Endothelial cell (in vitro differentiated cells): ENCODE measurements at regions not wholly inside any gene's neighbourhood (a gene's known extent, or its start where the extent isn't known, plus 50 kb on each side); places are given as distances from the start of the nearest gene placed in this dataset.

Source experiments
- DNase-seq: peaks from one replicate; pipeline ENCODE4 v3.0.0; 2021; ENCODE audit warnings: low spot score
- H3K27ac Mint-ChIP-seq: one replicate; pipeline ENCODE4 v1.8.0; 2021; ENCODE audit warnings: mixed read lengths, inconsistent platforms; ENCODE audit not compliant: unreplicated experiment
- H3K27me3 Mint-ChIP-seq: one replicate; pipeline ENCODE4 v1.8.0; 2021; ENCODE audit warnings: mild to moderate bottlenecking, moderate library complexity, mixed read lengths, inconsistent platforms; ENCODE audit not compliant: unreplicated experiment
- H3K36me3 Mint-ChIP-seq: one replicate; pipeline ENCODE4 v1.8.0; 2021; ENCODE audit warnings: mild to moderate bottlenecking, low read depth, mixed read lengths, inconsistent platforms; ENCODE audit not compliant: unreplicated experiment
- H3K4me1 Mint-ChIP-seq: one replicate; pipeline ENCODE4 v1.8.0; 2021; ENCODE audit warnings: mild to moderate bottlenecking, mixed read lengths, inconsistent platforms; ENCODE audit not compliant: unreplicated experiment
- H3K4me3 Mint-ChIP-seq: one replicate; pipeline ENCODE4 v1.8.0; 2021; ENCODE audit warnings: mild to moderate bottlenecking, mixed read lengths, inconsistent platforms; ENCODE audit not compliant: unreplicated experiment
- H3K9me3 Mint-ChIP-seq: one replicate; pipeline ENCODE4 v1.8.0; 2021; ENCODE audit warnings: mixed read lengths, inconsistent platforms; ENCODE audit not compliant: unreplicated experiment
- CTCF ChIP-seq: fragments of 200-600 bp; sonication (generic); IDR thresholded peaks from one replicate; pipeline ENCODE4 v1.5.0; 2021; ENCODE audit warnings: antibody characterized with exemption; ENCODE audit not compliant: unreplicated experiment

- Mint-ChIP-seq H3K4me3 (no peak overlapping the region), H3K27me3 (no peaks in the 10 kb centered on the region), H3K36me3 (no peaks in the 10 kb centered on the region), H3K27ac (no peak overlapping the region), H3K9me3 (no peaks in the 10 kb centered on the region), H3K4me1 (no peaks in the 10 kb centered on the region)
- DNase-seq, result peak; percentile 46
- peak; percentile 56 for TF ChIP-seq CTCF
Measured at GRCh38 chr14:65164068-65164824, 61.9 kb upstream of the MAX start.

GRCh38 chr14:65164825-65165135 lies 62.5 kb upstream of the MAX start:
- Mint-ChIP-seq H3K36me3 (no peaks in the 10 kb centered on the region), H3K9me3 (no peaks in the 10 kb centered on the region), H3K4me3 (no peak overlapping the region), H3K27me3 (no peaks in the 10 kb centered on the region), H3K4me1 (no peaks in the 10 kb centered on the region), H3K27ac (no peak overlapping the region)
- TF ChIP-seq CTCF, result no peak
- DNase-seq, result no peak

GRCh38 chr14:65167072-65167645 lies 64.8 kb upstream of the MAX start:
- Mint-ChIP-seq H3K4me1 (no peaks in the 10 kb centered on the region), H3K36me3 (no peaks in the 10 kb centered on the region), H3K27ac (no peak overlapping the region), H3K9me3 (no peaks in the 10 kb centered on the region), H3K27me3 (no peaks in the 10 kb centered on the region), H3K4me3 (no peak overlapping the region)
- DNase-seq, result no peak
- no peak for TF ChIP-seq CTCF

GRCh38 chr14:65168840-65169239 lies 66.5 kb upstream of the MAX start:
- H3K36me3 Mint-ChIP-seq, result no peaks in the 10 kb centered on the region
- no peak for TF ChIP-seq CTCF
- no peak overlapping the region for H3K27ac Mint-ChIP-seq
- H3K9me3 Mint-ChIP-seq, result no peaks in the 10 kb centered on the region
- no peak overlapping the region for H3K4me3 Mint-ChIP-seq
- DNase-seq, result no peak
- peaks cover 2% of the 10 kb centered on the region for H3K4me1 Mint-ChIP-seq
- H3K27me3 Mint-ChIP-seq, result no peaks in the 10 kb centered on the region

GRCh38 chr14:65169351-65169750 lies 67.0 kb upstream of the MAX start:
- H3K27ac Mint-ChIP-seq, result no peak overlapping the region
- H3K36me3 Mint-ChIP-seq, result no peaks in the 10 kb centered on the region

More at GRCh38 chr14:65169351-65169750, 67.0 kb upstream of the MAX start:
- DNase-seq, result no peak
- no peak for TF ChIP-seq CTCF
- Mint-ChIP-seq H3K27me3 (no peaks in the 10 kb centered on the region), H3K4me1 (peaks cover 4% of the 10 kb centered on the region), H3K9me3 (no peaks in the 10 kb centered on the region), H3K4me3 (no peak overlapping the region)
